GM21381 (cell line): ENCODE measurements at regions not wholly inside any gene's neighbourhood (a gene's known extent, or its start where the extent isn't known, plus 50 kb on each side); places are given as distances from the start of the nearest gene placed in this dataset.
"Not testable (repeated sequence)": the region's sequence is repeated elsewhere in the genome, so short reads cannot be mapped to it uniquely, and the experiment has no call there.

ENCODE experiments used
- ATAC-seq: cut with Tn5 transposase; IDR thresholded peaks from one replicate; pipeline ENCODE4 v1.9.1; 2021; ENCODE audit warnings: mild to moderate bottlenecking, moderate library complexity; ENCODE audit not compliant: unreplicated experiment

DNA sequence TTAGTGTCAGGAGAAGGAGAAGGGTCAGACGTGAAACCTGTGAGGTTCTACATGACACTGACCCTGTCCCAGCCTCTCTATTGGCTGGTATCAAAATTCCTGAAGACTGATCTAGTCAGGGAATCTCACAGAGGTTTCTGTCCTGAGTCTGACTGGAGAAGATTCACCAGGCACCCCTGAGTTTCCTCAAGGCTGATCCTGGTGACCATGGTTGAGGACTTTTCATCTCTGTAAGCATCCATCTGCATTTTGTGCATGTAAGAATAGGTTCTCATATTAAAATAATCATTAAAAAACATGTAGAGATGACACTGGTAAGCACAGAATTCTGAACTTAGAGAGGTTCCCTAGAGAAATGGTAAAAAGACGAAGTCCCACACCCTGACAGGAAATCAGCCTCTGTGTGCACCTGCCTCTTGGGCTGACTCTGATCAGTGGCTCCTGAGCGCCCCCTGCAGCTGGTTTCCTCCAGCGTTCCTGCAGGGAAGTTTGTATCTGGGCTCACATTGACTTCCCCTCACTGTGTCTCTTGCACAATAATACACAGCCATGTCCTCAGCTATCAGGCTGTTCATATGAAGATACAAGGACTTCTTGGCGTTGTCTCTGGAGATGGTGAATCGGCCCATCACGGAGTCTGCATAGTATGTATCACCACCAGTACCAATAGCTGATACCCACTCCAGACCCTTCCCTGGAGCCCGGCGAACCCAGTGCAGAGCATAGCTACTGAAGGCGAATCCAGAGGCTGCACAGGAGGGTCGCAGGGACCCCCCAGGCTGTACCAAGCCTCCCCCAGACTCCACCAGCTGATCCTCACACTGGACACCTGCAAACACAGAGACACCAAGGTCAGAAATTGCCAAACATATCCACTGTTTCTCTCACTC, 991.9 kb downstream of the TMEM121 start:
- no peak for ATAC-seq

DNA sequence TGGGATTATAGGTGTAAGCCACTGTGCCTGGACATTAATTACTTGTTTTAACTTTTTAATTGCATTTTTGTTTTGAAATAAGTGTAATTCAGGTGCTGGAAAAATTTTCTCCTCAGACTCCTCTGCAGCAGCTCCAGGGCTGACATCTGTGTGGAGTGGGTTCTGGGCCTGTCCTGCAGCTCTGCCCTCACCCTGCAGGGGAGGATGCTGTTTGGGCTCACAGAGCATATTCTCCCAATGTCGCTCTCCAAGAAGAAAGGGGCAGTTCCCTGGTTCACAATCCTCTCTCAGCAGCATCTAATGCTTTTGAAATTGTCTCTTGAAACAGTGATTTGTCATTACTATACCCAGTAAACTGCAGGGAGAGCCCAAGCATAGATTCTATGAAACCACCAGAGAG, 995.7 kb downstream of the TMEM121 start:
- not testable (repeated sequence) for ATAC-seq

DNA sequence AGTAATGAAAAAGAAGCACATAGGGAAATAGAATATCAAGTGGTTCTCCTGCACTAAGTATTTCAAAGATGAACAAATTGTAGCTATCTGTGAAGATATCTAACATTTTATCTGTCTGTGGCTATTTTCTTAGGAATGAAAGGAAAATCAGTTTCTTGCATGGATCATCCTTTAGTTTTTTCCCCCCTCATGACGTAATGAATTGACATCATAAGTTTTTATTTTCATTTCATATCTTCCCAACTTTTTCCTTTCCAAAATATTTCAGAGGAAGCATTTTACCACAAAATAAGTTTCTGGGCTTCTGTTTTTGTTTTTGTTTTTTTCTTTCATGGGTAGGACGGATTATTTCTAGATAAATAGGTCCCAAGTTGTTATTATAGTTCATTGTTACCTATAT, 996.6 kb downstream of the TMEM121 start:
- ATAC-seq, result no peak

DNA sequence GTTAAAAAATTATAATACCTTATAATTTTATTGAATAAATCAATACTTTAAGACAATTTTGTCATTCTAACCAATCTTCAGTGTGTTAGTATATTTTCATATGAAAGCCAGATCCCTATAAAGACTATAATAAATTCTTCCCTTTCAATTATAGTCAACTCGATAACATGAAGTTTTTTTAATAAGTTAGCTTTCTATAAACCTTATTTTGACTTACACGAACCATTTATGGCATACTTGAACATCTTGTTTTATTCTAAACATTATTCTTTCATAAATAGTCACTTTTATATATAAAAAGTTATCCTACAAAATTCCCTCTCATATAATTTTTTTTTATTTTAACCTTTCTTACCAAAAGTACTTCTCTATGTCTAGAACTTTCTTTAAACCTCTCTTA, 1002.3 kb downstream of the TMEM121 start:
- no peak for ATAC-seq

DNA sequence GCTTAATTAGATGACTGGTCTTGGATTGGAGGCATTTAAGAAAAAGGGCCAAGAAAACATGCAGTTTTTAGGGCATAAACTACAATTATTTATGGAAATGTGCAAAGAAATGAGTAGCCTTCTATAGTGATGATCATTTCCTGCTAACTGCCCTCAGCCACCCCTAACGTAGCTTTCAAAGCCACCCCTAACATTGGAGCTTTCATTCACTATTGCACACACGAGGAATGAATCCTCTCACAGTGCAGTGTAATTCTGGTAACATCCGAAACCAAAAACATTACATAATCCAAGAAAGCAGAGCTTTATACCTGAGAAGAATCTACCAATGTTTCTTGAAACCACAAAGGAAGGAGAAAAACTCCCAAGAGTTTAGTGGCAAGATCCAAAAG, 1003.6 kb downstream of the TMEM121 start:
- ATAC-seq, result no peak

DNA sequence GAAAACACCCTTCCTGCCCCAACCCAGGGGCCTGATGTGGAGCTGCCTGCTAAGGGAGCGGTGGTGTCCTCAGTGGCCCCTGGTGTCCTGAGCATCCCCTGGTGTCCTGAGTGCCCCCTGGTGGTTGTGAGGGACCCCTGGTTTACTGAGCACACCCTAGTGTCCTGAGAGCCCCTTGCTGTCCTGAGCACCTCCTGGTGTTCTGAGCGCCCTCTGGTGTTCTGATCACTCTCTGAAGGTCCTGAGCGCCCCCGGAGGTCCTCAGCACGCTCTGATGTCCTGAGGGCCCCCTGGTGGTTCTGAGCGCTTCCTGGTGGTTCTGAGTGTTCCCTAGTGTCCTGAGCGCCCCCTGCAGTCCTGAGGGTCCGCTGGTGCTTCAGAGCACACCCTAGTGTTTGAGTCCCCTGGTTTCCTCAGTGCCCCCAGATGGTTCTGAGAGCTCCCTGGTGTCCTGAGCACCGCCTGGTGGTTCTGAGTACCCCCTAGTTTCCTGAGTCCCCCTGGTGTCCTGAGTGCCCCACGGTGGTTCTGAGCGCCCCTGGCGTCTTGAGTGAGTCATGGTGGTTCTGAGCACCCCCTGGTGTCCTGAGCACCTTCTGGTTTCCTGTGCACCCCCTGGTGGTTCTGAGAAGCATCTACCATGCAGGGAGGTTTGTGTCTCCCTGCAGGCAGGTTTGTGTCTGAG, 1004.2 kb downstream of the TMEM121 start:
- ATAC-seq, result no peak

DNA sequence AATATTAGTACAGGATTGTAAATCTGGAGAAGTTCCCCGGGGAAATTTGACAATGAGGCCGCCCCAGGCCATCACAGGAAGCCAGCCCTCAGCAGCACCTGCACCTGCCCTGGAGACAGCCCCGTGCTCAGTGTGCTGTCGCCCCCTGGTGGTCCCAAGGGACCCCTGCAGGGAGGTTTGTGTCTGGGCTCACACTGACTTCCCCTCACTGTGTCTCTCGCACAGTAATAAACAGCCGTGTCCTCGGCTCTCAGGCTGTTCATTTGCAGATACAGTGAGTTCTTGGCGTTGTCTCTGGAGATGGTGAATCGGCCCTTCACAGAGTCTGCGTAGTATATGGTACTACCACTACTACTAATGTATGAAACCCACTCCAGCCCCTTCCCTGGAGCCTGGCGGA, 1011.2 kb downstream of the TMEM121 start:
- ATAC-seq, result not testable (repeated sequence)

DNA sequence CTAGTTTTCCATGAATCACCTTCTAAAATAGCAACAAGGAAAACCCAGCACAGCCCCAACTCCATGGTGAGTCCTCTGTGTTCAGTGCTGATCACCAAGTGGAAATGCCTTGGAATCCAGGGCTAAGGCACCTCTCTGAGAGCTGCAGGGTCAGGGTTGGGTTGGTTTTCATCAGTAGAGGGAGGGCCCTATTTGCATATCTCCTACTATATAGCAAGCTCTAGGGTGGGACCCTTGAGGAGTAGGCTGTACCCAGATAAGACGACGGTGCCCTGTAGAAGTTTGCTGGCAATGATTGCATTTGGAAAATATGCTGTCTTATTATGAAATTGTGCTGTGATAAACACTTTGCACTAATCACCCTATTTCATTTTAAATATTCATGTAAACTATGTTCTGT, 1011.8 kb downstream of the TMEM121 start:
- ATAC-seq, result no peak

DNA sequence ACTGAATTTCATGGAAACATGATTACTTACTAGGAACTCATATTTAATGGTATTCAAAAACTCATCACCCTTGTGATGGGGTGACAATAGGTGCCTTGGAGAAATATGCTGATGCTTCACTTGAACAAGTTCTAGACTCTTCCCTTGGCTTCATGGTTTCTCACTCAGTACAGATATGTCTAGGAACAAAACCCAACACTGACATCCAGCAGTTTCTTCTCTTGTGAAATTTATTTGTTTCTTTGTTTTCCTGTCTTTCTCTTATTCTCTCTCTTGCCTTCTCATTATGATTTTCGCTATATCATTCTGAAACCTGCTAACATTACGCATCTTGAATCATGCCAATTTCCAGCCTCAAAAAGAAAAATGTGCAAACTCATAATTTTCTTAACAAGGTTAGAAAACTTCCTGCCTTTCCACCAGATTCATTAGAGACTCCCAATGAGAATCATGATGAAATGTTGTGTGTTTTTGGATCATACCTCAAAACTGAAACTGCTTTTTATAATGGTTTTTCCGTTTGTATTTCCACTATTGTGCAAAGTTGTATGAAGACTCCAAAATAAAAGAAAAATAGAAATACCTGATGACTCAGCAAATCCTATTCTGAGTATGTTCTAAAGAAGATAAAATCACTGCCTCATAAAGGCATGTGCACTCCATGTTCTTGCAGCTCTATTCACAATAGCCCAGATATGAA, 1021.5 kb downstream of the TMEM121 start:
- no peak for ATAC-seq

DNA sequence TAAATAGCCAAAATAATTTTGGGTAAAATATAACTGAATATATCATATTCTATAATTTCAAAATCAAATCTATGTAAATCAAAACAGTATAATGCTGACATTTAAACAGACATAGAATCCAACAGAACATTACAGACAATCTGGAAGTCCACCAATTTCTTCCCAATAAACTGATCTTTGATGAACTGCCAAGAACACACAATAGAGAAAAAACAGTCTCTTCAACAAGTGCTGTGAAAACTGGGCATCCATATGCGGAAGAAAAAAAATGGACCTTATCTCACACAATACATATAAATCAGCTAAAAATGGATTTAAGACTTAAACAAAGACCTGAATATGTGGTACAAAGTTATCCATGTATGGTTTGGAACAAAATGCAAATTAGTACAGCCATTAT, 1022.7 kb downstream of the TMEM121 start:
- ATAC-seq, result no peak

DNA sequence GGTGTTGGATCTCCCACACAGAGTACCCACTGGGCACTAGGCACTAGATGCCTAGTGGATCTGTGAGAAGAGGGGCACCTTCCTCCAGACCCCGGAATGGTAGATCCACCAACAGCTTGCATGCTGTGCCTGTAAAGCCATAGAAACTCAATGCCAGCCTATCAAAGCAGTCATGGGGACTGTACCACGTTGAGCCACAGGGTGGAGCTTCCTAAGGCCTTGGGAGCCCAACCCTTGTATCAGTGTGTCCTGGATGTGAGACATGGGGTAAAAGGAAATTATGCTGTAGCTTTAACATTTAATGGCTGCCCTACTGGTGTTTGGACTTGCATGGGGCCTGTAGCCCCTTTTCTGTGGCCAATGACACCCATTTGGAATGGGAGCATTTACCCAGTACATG, 1024.9 kb downstream of the TMEM121 start:
- ATAC-seq, result no peak

DNA sequence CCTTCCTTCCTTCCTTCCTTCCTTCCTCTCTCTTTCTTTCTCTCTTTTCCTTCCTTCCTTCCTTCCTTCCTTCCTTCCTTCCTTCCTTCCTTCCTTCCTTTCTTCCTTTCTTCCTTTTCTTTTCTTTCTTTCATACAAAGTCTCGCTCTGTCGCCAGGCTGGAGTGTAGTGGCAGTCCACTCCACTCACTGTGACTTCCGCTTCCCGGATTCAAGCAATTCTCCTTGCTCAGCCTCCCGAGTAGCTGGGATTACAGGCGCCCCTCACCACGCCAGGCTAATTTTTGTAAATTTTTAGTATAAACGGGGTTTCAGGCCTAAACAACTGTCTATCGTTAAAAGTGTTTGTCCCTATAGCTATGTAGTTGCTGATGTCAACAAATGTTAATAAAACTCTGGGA, 1029.8 kb downstream of the TMEM121 start:
- not testable (repeated sequence) for ATAC-seq

DNA sequence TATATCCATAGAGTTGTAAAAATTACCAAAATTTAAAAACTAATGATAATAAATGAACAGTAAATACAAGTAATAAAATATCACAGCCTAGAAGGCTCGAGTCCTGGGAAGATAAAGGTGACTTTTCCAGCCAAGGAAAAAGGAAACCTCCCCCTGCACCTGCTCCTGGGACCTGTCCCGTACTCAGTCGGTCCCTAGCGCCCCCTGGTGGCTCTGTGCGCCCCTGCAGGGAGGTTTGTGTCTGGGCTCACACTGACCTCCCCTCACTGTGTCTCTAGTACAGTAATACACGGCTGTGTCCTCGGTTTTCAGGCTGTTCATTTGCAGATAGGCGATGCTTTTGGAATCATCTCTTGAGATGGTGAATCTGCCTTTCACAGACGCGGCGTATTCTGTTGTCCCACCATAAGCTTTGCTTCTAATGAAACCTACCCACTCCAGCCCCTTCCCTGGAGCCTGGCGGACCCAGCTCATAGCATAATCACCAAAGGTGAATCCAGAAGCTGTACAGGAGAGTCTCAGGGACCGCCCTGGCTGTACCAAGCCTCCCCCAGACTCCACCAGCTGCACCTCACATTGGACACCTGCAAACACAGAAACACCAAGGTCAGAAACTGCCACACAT, 1030.4 kb downstream of the TMEM121 start:
- no peak for ATAC-seq

DNA sequence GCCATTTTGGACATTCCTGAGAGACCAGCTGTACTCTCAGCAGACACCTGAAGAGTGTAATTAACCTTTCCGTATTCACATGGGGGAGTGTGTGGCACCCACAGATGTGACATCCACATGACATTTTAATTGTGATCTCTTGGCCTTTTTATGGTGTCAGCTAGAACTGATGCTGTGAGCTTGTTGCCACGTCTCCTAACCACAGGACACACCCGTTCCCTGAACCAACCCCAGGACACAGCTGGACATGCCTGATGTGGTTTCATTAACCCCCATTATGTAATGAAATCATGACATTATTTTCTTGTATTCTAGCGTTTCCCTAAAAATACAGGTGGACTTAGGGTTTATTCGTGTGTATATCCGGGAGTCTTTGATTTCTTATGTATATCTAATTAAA, 1036.1 kb downstream of the TMEM121 start:
- no peak for ATAC-seq

DNA sequence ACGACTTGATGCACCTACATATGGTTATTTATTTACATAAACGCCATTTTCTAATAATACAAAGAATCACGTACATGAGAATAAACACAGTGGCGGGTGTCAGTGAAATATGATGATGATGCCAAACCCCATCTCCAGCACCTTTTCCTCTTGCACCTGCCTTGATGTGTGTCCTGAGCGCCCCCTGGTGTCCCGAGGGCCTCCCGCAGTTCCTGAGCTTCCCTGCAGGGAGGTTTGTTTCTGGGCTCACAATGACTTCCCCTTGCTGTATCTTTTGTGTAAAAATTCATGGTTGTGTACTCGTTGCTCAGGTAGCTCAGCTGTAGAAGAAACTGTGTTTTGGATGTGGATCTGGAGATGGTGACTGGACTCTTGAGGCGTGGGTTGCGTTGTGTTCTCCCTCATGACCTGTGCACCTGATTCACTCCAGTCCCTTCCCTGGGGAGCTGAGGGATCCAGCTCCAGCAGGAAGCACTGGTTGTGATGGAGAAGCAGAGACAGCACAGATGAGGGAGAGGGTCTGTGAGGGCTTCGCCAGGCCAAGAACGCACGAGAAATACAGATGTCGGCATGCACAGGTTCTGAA, 1037.8 kb downstream of the TMEM121 start:
- no peak for ATAC-seq

DNA sequence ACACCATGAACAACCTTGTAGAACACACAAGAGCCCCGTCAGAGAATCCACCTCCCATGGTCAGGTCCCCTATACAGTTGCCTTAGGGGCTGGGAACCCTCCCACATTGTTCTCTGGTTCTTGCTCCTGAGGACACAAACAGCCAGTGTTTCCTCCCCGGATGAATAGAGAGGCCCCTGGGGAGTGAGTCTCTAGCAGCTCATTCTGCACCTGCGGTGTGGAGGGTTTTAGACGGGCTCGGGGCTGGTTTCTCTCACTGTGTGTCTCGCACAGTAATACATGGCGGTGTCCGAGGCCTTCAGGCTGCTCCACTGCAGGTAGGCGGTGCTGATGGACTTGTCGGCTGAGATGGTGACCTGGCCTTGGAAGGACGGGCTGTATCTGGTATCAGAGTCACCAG, 1052.1 kb downstream of the TMEM121 start:
- ATAC-seq, result no peak

DNA sequence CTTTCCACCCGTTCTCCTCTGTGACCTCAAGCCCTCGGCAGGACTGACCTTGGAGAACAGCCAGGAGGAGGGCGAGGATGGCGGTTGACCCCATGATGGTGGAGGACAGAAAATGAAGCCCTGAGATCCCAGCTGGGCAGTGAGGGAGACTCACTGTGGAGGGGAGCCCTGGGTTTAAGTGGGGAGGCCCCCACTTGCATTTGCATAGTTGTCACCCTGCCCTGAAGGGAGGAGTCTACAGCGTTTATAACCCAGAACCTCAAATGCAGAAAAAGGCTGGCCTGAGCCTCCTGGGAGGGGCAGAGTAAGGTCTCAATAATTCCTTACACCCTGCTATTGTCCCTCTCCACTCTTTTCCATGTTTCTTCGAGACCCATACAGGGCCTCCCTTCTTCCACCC, 1052.7 kb downstream of the TMEM121 start:
- no peak for ATAC-seq

DNA sequence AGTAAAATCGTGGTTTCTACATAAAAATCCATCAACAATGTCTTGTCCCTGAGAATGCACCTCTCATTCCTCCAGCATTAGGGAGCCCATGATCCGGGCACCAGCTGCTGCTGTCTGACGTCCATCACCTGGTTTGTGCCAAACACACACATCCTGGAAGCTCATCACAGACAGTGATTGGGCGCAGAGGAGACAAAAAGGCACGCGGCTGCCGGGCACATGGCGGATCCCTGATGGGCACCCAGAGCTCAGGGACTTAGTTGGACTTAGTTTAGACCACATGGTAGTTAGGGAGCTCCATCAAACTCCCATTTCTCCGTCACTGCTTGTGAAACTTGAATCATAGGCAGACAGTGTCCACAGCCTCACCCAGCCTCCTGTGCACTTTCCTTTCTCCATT, 1059.3 kb downstream of the TMEM121 start:
- ATAC-seq, result no peak

DNA sequence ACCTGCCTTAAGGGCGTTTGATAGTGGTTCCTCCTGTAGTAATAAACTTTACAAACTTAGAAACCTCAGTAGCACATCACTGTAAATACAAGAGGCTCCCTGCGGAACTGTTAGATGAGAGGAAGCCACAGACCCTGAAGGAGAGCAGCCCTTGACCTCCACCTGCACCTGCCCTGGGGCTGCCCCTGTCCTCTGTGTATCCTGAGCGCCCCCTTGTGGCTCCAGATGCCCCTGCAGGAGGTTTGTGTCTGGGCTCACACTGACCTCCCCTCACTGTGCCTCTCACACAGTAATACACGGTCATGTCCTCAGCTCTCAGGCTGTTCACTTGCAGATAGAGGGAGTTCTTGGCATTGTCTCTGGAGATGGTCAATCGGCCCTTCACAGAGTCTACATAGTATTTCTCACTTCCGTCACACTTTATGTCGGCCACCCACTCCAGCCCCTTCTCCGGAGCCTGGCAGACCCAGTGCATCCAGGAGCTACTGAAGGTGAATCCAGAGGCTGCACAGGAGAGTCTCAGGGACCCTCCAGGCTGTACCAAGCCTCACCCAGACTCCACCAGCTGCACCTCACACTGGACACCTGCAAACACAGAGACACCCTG, 1059.8 kb downstream of the TMEM121 start:
- no peak for ATAC-seq

DNA sequence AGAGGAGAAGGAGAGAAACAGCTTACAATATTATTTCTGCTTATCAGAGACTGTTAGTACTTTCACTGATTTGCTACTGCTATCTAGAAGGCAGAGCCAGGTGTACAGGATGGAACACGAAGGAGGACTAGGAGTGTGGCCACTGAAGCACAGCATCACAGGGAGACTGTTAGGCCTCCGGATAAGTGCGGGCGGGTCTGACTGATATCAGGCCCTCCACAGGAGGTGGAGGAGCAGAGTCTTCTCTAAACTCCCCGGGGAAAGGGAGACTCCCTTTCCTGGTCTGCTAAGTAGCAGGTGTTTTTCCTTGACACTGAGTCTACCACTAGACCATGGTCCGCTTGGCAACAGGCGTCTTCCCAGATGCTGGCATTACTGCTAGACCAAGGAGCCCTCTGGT, 1065.2 kb downstream of the TMEM121 start:
- not testable (repeated sequence) for ATAC-seq
